Stomach smooth muscle (tissue), 2 donors: ENCODE measurements at regions not wholly inside any gene's neighbourhood (a gene's known extent, or its start where the extent isn't known, plus 50 kb on each side); places are given as distances from the start of the nearest gene placed in this dataset.

Experiments
- H3K27ac ChIP-seq: one replicate; pipeline ENCODE4 v1.7.0; 2013; ENCODE audit warnings: mild to moderate bottlenecking, low read length, inconsistent platforms
- H3K27me3 ChIP-seq, 2 donors: one replicate each; pipeline ENCODE4 v1.7.0; 2013; ENCODE audit warnings: low read length in 2 of 2; ENCODE audit not compliant: insufficient read depth in 2 of 2, control insufficient read depth in 1 of 2
- H3K36me3 ChIP-seq, 2 donors: one replicate each; pipeline ENCODE4 v1.7.0; 2013; ENCODE audit warnings: low read length in 2 of 2; ENCODE audit not compliant: control insufficient read depth in 2 of 2, insufficient read depth in 2 of 2
- H3K4me1 ChIP-seq: one replicate; pipeline ENCODE4 v1.7.0; 2013; ENCODE audit warnings: low read length; ENCODE audit not compliant: control insufficient read depth, insufficient read depth
- H3K4me3 ChIP-seq, 2 donors: one replicate each; pipeline ENCODE4 v1.7.0; 2013; ENCODE audit warnings: low read length in 2 of 2
- H3K9ac ChIP-seq, 2 donors: one replicate each; pipeline ENCODE4 v1.7.0; 2013; ENCODE audit warnings: low read length in 2 of 2, mild to moderate bottlenecking in 1 of 2
- H3K9me3 ChIP-seq, 2 donors: one replicate each; pipeline ENCODE4 v1.7.0; 2013; ENCODE audit warnings: low read length in 2 of 2; ENCODE audit not compliant: control insufficient read depth in 2 of 2
- donor health status: healthy.
- donor health status: Pancreatic carcinoma.

DNA sequence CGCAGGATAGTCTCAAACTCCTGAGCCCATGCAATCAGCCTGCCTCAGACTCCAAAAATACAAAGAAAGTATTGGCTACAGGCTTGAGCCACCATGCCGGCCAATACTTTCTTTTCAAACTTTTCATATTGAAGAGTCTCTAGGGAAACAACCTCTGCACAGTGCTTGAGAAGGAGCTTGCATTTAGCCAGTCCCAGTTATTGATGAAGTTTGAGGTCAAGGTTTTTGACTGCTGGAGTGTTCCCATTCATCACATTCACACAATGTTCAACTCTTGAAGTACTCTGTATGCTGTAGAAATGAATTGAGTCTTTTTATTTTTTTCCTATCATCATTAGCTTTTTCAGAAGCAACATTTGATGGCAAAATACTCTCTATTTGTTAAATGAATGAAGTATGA, 355.8 kb upstream of the E2F7 start:
- Histone ChIP-seq H3K9ac (no peak overlapping the region), H3K9me3 (no peaks in the 10 kb centered on the region), H3K27ac (no peak overlapping the region), H3K4me3 (no peak overlapping the region), H3K27me3 (no peaks in the 10 kb centered on the region), H3K36me3 (no peaks in the 10 kb centered on the region), H3K4me1 (no peaks in the 10 kb centered on the region)

DNA sequence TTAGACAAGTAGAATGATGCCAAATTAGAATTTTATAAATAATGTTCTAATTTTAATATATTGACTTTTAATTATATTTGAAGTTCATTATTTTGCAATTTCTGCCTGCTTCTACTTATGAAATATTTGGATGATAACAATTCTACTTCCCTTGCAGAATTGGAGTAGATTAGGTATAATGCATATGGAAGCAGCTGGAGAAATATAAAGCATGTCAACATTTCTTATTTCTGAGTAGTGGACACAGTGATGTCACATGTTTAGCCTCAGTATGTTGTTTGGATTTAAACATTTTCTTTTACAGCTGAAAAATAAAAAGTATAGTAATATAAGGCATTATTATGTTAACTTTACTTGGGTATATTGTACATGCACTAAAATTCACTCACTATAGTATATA, 344.2 kb upstream of the E2F7 start:
- no peaks in the 10 kb centered on the region for H3K4me1 ChIP-seq
- no peak overlapping the region for H3K9ac ChIP-seq
- no peak overlapping the region for H3K27ac ChIP-seq
- H3K4me3 ChIP-seq: no peak overlapping the region
- H3K36me3 ChIP-seq: no peaks in the 10 kb centered on the region
- H3K9me3 ChIP-seq: no peaks in the 10 kb centered on the region
- no peaks in the 10 kb centered on the region for H3K27me3 ChIP-seq

DNA sequence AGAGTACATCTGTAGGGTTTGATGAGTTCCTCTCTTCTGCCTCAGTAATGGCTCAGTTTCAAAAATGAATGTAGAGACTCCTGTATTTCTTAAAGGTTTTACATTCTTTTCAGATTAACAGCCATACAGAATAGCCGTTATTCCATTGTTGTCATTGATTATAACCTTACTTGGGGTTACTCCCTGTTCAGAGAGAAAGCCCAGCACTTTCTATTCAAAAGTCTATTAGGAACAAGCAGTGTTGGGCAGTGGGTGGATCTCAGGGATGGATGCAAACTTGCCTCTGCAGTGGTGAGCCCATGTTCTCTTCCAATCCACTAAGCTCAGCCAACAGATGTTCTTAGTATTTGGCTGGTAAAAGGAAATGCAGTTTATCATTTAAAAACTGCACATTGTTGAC, 342.6 kb upstream of the E2F7 start:
- no peaks in the 10 kb centered on the region for H3K36me3 ChIP-seq
- H3K27me3 ChIP-seq: no peaks in the 10 kb centered on the region
- H3K4me1 ChIP-seq: no peaks in the 10 kb centered on the region
- no peak overlapping the region for H3K9ac ChIP-seq
- H3K9me3 ChIP-seq: no peaks in the 10 kb centered on the region
- no peak overlapping the region for H3K4me3 ChIP-seq
- no peak overlapping the region for H3K27ac ChIP-seq

DNA sequence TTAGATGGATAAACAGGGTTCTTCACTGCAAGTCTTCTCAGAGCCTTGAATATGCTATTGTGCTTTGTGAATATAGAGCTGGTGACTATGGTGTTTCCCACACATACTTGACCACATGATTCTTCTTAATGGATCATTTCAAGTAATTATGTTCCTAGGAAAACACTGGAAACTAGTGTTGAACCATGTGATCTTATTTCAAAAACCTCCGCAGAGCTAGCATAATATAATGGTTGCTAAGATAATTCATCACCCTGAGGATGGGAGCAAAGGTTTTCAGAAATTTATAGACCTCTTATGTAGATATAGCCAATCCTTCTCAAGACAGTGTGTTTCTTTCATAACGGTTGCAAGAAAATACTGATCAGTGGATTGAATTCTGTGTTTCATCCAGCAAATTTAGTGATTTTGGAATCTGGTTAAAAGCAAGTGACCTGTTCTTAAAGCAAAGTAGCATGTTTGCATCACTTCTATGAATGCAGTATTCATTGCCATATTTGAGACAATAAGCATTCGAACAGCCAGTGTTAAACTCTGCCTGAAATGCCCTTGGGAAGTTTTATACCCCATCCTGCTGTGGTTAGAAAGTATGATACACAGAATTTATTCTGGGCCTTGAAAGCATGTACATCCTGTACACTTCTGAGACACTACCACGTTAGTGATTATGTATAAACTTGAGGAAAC, 341.0 kb upstream of the E2F7 start:
- no peak overlapping the region for H3K4me3 ChIP-seq
- no peak overlapping the region for H3K27ac ChIP-seq
- H3K9ac ChIP-seq: no peak overlapping the region
- H3K36me3 ChIP-seq: no peaks in the 10 kb centered on the region
- H3K27me3 ChIP-seq: no peaks in the 10 kb centered on the region
- H3K9me3 ChIP-seq: no peaks in the 10 kb centered on the region
- H3K4me1 ChIP-seq: no peaks in the 10 kb centered on the region

DNA sequence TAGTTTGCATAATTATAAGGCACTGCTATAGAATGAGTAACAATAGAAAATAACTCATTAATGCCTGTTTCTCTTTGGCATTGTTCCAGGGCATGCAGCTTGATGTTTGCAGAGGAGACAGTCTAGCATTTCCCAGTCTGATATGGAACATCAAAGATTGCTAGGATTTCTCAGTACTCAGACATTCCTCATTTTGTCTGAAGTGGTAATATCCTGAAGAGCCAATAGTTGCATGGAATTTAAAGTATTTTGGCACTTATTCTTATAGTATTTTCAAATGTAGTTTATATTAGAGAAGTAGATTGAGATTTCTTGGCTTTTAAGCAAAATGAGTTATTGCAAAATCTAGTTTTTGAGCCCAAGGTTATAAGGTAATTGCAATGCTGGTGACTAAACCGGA, 337.3 kb upstream of the E2F7 start:
- Histone ChIP-seq H3K4me3 (no peak overlapping the region), H3K27ac (no peak overlapping the region), H3K36me3 (no peaks in the 10 kb centered on the region), H3K4me1 (no peaks in the 10 kb centered on the region), H3K9me3 (no peaks in the 10 kb centered on the region), H3K27me3 (no peaks in the 10 kb centered on the region), H3K9ac (no peak overlapping the region)

DNA sequence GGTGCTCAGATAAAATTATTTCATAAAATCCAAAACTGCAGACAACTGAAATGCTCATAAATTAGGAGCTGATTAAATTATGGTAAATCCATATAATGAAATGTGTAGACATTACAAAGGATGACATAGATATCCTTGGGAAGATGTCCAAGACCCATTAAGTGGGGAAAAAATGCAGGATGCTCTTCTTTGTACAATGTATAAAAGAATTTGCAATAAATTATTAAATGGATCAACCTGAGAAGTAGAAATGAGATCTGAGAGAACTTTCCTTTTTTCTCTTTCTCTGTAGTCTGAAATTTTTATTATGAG, 336.4 kb upstream of the E2F7 start:
- H3K4me1 ChIP-seq: no peaks in the 10 kb centered on the region
- H3K9ac ChIP-seq: no peak overlapping the region
- H3K27me3 ChIP-seq: no peaks in the 10 kb centered on the region
- no peaks in the 10 kb centered on the region for H3K9me3 ChIP-seq
- H3K27ac ChIP-seq: no peak overlapping the region
- no peak overlapping the region for H3K4me3 ChIP-seq
- H3K36me3 ChIP-seq: no peaks in the 10 kb centered on the region

DNA sequence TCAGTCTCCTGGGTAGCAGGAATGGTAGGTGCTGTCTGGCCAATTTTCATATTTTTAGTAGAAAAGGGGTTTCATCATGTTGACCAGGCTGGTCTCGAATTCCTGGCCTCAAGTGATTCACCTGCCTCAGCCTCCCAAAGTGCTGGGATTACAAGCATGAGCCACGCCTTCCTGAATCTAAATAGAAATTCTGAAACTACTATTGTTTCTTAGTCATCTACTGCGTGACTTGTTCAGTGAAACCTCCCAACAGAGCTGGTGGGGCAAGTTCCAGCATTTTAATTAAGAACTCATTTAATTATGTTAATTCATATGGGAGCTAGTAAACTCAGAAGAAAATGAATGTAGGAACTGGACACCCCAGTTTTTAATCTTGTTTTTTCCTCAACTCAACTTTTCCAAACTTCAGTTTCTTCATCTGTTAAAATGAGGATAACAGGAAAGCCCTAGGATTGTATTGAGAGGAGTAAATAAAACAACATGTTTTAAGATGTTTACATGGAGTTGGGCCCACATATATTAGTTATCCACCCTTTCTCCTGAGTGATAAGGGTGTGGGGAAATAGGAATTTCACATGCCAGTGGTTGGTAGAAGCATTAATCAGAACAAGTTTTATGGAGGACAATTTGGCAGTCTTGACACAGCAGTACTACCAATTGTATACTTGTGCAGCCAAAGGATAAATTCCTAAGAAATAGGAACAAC, 335.8 kb upstream of the E2F7 start:
- no peak overlapping the region for H3K27ac ChIP-seq
- H3K4me1 ChIP-seq: no peaks in the 10 kb centered on the region
- no peaks in the 10 kb centered on the region for H3K36me3 ChIP-seq
- no peaks in the 10 kb centered on the region for H3K9me3 ChIP-seq
- no peaks in the 10 kb centered on the region for H3K27me3 ChIP-seq
- H3K4me3 ChIP-seq: no peak overlapping the region
- no peak overlapping the region for H3K9ac ChIP-seq

DNA sequence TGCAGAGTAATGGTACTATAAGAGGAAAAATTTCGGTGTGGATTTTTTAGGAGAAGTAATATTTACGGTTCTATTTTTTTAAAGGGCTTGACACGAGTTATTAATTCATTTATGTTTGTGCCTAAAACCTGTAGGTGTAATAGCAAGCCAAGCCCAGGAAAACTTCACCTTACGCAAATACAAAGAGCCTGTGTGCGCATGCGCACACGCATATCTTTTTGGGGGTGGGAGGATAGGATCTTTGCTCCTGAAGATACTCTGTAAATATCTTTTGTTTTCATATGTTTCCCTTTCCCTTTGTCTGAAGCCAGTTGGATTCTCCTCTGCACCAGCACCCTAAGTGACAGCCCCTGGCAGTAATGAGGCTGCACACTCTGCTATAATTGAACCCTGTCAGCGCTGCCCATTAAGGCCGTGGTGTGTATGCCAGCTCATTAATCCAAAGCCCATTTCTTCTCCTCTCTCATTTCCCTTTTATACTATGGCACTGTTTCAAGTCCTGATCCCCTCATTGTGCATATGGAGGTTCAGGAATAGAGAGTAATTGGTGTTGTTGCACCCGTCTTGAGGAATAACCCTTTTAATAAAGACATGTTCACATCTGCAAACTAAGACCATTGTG, 327.2 kb upstream of the E2F7 start:
- Histone ChIP-seq H3K36me3 (no peaks in the 10 kb centered on the region), H3K4me1 (no peaks in the 10 kb centered on the region), H3K9me3 (no peaks in the 10 kb centered on the region), H3K9ac (no peak overlapping the region), H3K27me3 (no peaks in the 10 kb centered on the region), H3K27ac (no peak overlapping the region), H3K4me3 (no peak overlapping the region)

DNA sequence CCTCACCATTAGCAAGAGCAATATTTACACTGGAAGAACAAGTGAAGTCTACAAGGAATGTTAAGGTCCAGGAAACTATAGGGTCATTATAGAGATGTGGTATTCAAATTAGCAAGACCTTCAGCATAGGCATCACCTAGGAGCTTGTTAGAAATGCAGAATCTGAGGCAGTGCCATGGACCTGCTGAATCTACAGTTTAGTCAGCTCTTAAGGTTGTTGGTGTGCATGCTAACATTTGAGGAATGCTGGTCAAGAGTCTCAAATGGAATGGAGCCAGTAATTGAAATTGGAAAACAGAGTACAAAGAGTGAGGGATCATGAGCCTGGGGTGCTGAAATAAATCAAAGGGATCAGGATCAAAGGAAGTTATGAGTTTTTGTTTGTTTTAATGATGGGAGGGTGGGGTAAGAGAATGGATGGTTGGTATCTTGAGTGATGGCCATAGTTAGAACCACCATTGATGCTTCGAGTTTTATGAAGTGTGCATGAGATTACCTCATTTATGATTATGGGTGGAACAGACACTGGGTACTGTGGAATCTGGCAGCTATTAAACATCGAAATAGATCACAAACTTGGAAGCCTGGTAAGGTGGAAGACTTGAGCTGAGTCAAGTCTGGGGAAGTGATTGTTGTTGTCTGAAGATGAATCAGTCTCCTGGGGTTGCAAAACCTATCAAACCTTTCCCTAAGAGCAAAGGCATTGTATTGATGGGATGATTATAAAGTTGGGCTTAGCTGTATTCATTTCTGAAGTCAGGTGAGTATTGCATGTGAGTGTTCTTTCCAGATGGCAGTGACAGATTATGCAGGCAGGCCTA, 323.3 kb upstream of the E2F7 start:
- no peaks in the 10 kb centered on the region for H3K9me3 ChIP-seq
- no peaks in the 10 kb centered on the region for H3K36me3 ChIP-seq
- H3K4me3 ChIP-seq: no peak overlapping the region
- H3K4me1 ChIP-seq: no peaks in the 10 kb centered on the region
- no peaks in the 10 kb centered on the region for H3K27me3 ChIP-seq
- H3K27ac ChIP-seq: no peak overlapping the region
- no peak overlapping the region for H3K9ac ChIP-seq

DNA sequence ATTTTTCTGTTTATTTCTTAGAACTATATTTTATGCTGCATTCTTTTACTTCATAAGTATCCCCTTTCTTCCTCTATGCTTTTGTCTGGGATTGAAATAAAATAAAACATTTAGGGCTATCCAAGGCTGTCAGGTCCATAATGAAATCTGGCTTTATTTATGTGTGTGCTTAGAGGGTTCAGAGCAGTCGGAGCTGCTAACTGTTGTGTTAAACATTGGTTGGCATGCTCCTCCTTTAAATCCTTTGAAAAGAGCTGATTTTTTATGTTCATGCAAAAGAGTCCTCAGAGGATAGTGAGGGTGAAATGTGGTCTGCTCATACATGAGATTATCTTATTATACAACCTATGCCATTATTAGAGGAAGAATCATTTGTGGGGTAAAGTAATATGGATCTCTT, 322.3 kb upstream of the E2F7 start:
- no peaks in the 10 kb centered on the region for H3K4me1 ChIP-seq
- H3K4me3 ChIP-seq: no peak overlapping the region
- no peak overlapping the region for H3K27ac ChIP-seq
- no peaks in the 10 kb centered on the region for H3K27me3 ChIP-seq
- H3K9me3 ChIP-seq: no peaks in the 10 kb centered on the region
- no peak overlapping the region for H3K9ac ChIP-seq
- H3K36me3 ChIP-seq: no peaks in the 10 kb centered on the region
